Omental fat pad (tissue), 3 donors: ENCODE measurements at regions not wholly inside any gene's neighbourhood (a gene's known extent, or its start where the extent isn't known, plus 50 kb on each side); places are given as distances from the start of the nearest gene placed in this dataset.

Experiments
- ATAC-seq: fragments of 150-250 bp; one replicate; pipeline ENCODE4 v1.9.1; 2016; ENCODE audit warnings: mild to moderate bottlenecking, moderate library complexity; ENCODE audit not compliant: low FRiP score
- DNase-seq: peaks from one replicate; pipeline ENCODE4 v3.0.0-alpha.2; 2019; ENCODE audit warnings: low spot score
- TF ChIP-seq, protein P1 (sequence below), 3 donors: fragments of 450-650 bp; IDR thresholded peaks; one replicate each; pipeline ENCODE4 v1.5.1; 2016 to 2017; ENCODE audit warnings: antibody characterized with exemption in 3 of 3, mild to moderate bottlenecking in 3 of 3, moderate library complexity in 2 of 3

DNA sequence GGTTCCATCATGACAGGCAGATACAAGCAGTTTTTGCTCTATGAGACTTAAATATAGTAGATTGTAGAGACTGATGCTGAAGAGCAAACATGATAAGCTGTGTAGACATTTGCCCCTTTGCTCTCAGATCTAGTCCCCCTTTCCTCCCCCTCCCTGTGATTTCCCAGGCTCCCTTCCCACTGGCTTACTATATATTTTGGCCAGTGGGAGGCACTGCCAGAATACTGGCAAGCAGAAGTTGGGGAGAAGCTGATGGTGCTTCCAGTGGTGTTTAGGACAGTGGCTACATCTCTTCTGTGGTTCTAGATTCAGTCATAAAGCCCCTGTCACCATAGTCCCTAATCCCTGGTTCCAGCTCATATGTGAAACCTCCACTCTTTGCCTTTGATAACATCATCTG lies 156.1 kb upstream of the STEAP4 start:
- TF ChIP-seq, protein P1, sequence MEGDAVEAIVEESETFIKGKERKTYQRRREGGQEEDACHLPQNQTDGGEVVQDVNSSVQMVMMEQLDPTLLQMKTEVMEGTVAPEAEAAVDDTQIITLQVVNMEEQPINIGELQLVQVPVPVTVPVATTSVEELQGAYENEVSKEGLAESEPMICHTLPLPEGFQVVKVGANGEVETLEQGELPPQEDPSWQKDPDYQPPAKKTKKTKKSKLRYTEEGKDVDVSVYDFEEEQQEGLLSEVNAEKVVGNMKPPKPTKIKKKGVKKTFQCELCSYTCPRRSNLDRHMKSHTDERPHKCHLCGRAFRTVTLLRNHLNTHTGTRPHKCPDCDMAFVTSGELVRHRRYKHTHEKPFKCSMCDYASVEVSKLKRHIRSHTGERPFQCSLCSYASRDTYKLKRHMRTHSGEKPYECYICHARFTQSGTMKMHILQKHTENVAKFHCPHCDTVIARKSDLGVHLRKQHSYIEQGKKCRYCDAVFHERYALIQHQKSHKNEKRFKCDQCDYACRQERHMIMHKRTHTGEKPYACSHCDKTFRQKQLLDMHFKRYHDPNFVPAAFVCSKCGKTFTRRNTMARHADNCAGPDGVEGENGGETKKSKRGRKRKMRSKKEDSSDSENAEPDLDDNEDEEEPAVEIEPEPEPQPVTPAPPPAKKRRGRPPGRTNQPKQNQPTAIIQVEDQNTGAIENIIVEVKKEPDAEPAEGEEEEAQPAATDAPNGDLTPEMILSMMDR (IDR thresholded peaks at IDR 0.05): no peak
- DNase-seq: no peak
- no peak for ATAC-seq

DNA sequence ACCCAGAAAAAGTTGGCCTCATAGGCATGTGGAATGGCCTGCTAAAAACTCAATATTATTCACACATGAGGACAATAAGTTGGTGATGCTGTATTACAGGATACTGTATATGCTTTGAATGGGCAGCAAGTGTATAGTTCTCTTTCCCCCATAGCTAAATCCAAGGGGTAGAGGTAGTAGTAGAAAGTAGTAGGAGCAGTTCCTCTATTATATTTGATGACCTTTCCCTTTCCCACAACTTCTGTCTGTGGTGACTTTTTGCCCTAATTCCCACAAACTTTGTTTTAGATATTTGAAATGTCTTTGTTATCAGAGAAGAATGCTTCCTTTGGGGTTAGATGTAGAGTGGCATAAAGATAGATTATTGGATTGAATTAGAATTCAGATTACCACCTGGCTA lies 154.0 kb upstream of the STEAP4 start:
- ATAC-seq (no peak), DNase-seq (no peak)
- TF ChIP-seq, protein P1 (IDR thresholded peaks at IDR 0.05): no peak

DNA sequence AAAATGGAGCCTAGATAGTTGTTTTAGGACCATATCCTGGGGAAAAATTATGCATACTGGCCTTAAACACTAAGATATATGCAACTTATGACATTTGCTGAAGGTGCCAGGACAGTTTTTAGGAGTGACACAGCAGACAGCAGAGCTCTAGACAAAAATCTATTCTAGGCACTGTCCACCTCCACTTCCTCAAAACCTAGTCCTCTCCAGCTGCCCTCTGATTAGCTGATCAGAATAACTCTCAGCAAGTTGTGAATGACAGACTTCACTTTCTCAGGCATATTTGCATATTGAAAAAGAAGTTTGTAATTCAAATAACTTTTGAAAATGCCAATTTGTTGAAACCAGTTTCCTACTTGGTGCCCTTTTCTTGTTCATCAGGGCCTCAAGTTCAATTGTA lies 152.3 kb upstream of the STEAP4 start:
- DNase-seq (no peak), ATAC-seq (no peak)
- TF ChIP-seq, protein P1 (IDR thresholded peaks at IDR 0.05): no peak

DNA sequence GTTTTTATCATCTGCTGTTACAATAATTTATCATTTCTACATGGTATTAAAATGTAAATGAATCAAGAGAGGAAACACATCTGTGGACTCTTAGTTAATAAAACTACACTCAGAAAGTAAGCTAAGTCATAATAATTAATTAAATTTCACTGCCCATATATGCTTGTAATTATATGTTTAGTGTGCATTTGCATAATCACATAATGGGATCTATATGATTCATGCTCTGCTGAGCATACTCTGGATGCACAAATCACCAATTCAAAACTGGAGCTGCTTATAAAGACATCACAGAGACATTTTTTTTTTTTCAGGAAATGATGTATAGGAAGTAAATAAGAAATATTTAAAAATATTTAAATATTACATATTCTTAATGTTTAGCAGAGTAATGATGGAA lies 151.6 kb upstream of the STEAP4 start:
- ATAC-seq (no peak), DNase-seq (no peak)
- TF ChIP-seq, protein P1 (IDR thresholded peaks at IDR 0.05): no peak

DNA sequence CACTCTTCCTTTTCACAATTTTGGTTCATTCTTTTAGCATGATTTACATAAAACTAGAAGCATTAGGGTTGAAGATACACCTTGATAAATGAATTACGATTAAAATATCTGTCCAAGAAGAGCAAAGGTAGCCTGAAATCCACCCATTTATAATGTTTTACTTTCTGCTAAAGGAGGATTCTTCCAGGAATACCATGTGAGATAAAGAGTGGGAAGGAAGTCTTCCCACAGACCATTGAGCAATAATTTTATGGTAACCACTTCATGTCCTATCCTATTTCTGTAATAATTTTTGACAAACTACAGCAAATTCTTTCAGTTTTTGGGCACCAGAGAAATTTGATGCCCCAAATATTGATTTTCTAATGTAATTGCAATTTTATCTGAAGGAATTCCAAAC lies 150.6 kb upstream of the STEAP4 start:
- TF ChIP-seq, protein P1 (IDR thresholded peaks at IDR 0.05): no peak
- ATAC-seq: peak; percentile 74
- no peak for DNase-seq

DNA sequence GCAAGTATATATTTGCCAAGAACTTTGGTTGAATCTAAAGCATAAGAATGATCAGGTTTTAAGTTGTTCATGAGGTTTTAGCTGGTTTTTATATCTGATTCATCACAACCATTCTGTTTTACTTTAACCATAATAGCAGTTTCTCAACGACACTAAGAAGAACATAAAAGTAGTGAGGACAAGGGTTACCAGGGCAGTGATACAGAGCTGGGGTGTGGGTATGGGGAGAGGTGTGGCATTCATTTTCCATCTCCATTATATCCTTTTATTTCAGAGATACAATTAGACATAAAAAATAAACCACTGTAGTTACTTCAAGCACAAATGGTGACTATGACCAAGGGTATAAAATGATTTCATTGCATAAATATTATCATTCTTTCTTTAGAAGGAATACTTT lies 149.8 kb upstream of the STEAP4 start:
- no peak for DNase-seq
- ATAC-seq: no peak
- TF ChIP-seq, protein P1 (IDR thresholded peaks at IDR 0.05): no peak

DNA sequence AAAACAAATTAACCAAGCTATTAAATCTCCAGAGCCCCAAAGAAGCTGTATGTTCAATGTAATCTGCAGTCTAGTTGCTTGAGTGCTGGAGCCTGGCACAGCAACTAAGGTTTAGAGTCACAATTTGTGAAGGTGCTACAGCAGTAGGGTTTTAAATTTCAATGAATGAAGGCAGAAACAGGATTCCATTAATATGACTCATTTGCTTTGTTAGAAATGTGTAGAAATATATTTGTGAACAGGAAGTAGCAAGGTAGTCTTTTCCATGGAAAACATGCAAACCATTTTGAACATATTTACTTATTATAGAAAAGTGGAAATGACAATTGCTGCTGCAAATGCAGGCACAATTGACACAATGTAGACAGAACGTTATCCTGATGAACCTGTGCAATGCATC lies 149.0 kb upstream of the STEAP4 start:
- no peak for DNase-seq
- TF ChIP-seq, protein P1 (IDR thresholded peaks at IDR 0.05): no peak
- ATAC-seq: no peak
